Psoas muscle (tissue), 7 donors: ENCODE measurements at regions not wholly inside any gene's neighbourhood (a gene's known extent, or its start where the extent isn't known, plus 50 kb on each side); places are given as distances from the start of the nearest gene placed in this dataset.
A peak's percentile ranks its signal among the peaks of the same experiment; 100 is the strongest.

ENCODE experiments used
- ATAC-seq, 4 donors: fragments of 200-7000 bp; cut with Tn5 transposase; one replicate each; pipeline ENCODE4 v1.9.1; 2020; ENCODE audit warnings: moderate library complexity in 3 of 4, mild to moderate bottlenecking in 2 of 4
- DNase-seq, 2 donors: peaks; one replicate each; pipeline ENCODE4 v3.0.0-alpha.2; 2020
- H3K27ac ChIP-seq: fragments of 200-600 bp; one replicate; pipeline ENCODE4 v1.8.0; 2022
- H3K27me3 ChIP-seq, 3 donors: fragments of 200-600 bp in 1 of 3; one replicate each; pipeline versions ENCODE4 v1.6.1 to v1.8.0; 2013 to 2022; ENCODE audit warnings: low read length in 2 of 3, mild to moderate bottlenecking in 2 of 3, moderate library complexity in 1 of 3; ENCODE audit not compliant: insufficient read depth in 3 of 3
- H3K36me3 ChIP-seq, 2 donors: fragments of 200-600 bp in 1 of 2; one replicate each; pipeline versions ENCODE4 v1.6.1 to v1.8.0; 2013 to 2022; ENCODE audit warnings: low read depth in 1 of 2, mild to moderate bottlenecking in 1 of 2, moderate library complexity in 1 of 2; ENCODE audit not compliant: insufficient read depth in 1 of 2
- H3K4me1 ChIP-seq: fragments of 200-600 bp; one replicate; pipeline ENCODE4 v1.8.0; 2022
- H3K4me3 ChIP-seq: fragments of 200-600 bp; one replicate; pipeline ENCODE4 v1.8.0; 2022; ENCODE audit warnings: mild to moderate bottlenecking
- H3K9me3 ChIP-seq: fragments of 200-600 bp; one replicate; pipeline ENCODE4 v1.8.0; 2022
- CTCF ChIP-seq: fragments of 200-600 bp; IDR thresholded peaks from one replicate; pipeline ENCODE4 v1.8.0; 2022; ENCODE audit warnings: antibody characterized with exemption
- WGBS, 3 donors: extraction: QIAGEN DNeasy Blood & Tissue Kit; methylation state at CpG; one replicate each; pipeline versions ENCODE4 v1.1.6 to v1.1.7; 2013; 5-methylcytosine and 5-hydroxymethylcytosine counted together
- intact Hi-C, 2 donors: fragments of 100-400 bp; cut with DNase I; formaldehyde crosslinking; loops; one replicate each; pipeline versions ENCODE4 v1.11.0 to v1.14.2; 2022
- donor health status: healthy with polysubstance abuse.
- donor health status: DM: no; HTN: no; CAD: no; lungs with moderate emphysema.
- donor health status: Bipolar disorder and iron deficiency.
- donor health status: healthy.
- donor health status: DM: yes; HTN: yes; CAD: no.
- donor health status: DM: no; HTN: no; CAD: no.
- donor health status: DM: yes; HTN: yes; CAD: no.

GRCh38 chr13:30126903-30127428 is 180.4 kb downstream of the KATNAL1 start:
- TF ChIP-seq CTCF = no peak
- no peak for ATAC-seq
- Histone ChIP-seq H3K9me3 (no peaks in the 10 kb centered on the region), H3K27ac (no peak overlapping the region), H3K36me3 (no peaks in the 10 kb centered on the region), H3K27me3 (no peaks in the 10 kb centered on the region), H3K4me1 (no peaks in the 10 kb centered on the region), H3K4me3 (no peak overlapping the region)
- intact Hi-C loops = loop anchor here in 1 of 2 donors (10.0 kb wide), 1 partner anchor 678 kb away; no protein-coding TSS in a partner anchor
- DNase-seq = no peak
- WGBS, 3 donors = 88 to 93% (median 91%) methylated on average over 4 of the region's 4 CpGs

GRCh38 chr13:30125422-30126073 is 181.8 kb downstream of the KATNAL1 start:
- no peak for TF ChIP-seq CTCF
- Histone ChIP-seq H3K9me3 (no peaks in the 10 kb centered on the region), H3K4me1 (no peaks in the 10 kb centered on the region), H3K36me3 (no peaks in the 10 kb centered on the region), H3K4me3 (no peak overlapping the region), H3K27me3 (no peaks in the 10 kb centered on the region), H3K27ac (no peak overlapping the region)
- intact Hi-C loops = loop anchor here in 1 of 2 donors (10.0 kb wide), 1 partner anchor 679 kb away; no protein-coding TSS in a partner anchor
- DNase-seq (no peak), ATAC-seq (peak in 2 of 4 donors; percentile 19 to 51)
- 43 to 60% (median 49%) methylated on average over 5 of the region's 5 CpGs for WGBS, 3 donors

DNA sequence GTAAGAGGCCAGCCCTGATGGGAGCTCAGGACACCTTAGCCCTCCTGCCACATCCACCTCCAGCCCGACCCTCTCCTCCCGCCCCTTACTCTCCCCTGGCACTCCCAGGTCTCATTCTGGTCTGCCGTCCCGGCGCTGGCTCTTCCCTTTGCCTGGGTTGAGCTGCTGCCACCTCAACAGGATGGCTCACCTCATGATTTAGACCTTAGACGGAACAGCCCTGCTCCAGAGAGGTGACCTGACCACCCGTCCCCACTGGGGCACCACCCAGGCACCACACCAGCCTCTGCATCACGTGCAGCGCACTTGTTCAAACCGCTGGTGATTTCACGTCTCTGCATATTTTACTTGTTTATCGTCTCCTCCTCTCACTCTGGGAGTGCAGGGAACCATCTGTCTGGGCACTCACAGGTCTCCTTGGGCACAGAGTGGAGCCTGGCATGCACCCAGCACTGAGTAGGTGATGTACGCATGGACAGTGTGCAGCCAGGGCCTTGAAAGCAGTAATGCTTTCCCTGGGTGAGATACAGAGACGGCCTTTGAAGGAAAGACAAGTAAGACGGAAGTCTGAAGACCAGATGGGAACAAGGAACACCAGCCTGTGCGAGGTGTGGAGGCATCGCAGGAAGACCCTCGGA is 183.1 kb downstream of the KATNAL1 start:
- 83 to 90% (median 90%) methylated on average over 18 of the region's 18 CpGs for WGBS, 3 donors
- ATAC-seq = no peak
- no peak overlapping the region for H3K27ac ChIP-seq

GRCh38 chr13:30123575-30123974 is 183.8 kb downstream of the KATNAL1 start:
- Histone ChIP-seq H3K27ac (no peak overlapping the region), H3K27me3 (no peaks in the 10 kb centered on the region), H3K4me1 (no peaks in the 10 kb centered on the region), H3K4me3 (no peak overlapping the region), H3K36me3 (no peaks in the 10 kb centered on the region), H3K9me3 (no peaks in the 10 kb centered on the region)
- DNase-seq = no peak
- 94 to 98% (median 97%) methylated on average over 8 of the region's 8 CpGs for WGBS, 3 donors
- TF ChIP-seq CTCF = no peak
- no peak for ATAC-seq
- intact Hi-C loops = loop anchor here in 1 of 2 donors (10.0 kb wide), 1 partner anchor 681 kb away; no protein-coding TSS in a partner anchor

More for the DNA sequence above, 183.1 kb downstream of the KATNAL1 start:
- H3K4me1 ChIP-seq = no peaks in the 10 kb centered on the region
- DNase-seq = no peak
- no peak for TF ChIP-seq CTCF
- no peaks in the 10 kb centered on the region for H3K9me3 ChIP-seq
- H3K36me3 ChIP-seq = no peaks in the 10 kb centered on the region
- intact Hi-C loops = loop anchor here in 1 of 2 donors (10.0 kb wide), 1 partner anchor 681 kb away; no protein-coding TSS in a partner anchor
- no peaks in the 10 kb centered on the region for H3K27me3 ChIP-seq
- H3K4me3 ChIP-seq = no peak overlapping the region
